GM12892 (cell line): ENCODE measurements at regions not wholly inside any gene's neighbourhood (a gene's known extent, or its start where the extent isn't known, plus 50 kb on each side); places are given as distances from the start of the nearest gene placed in this dataset.

Experiments
- POLR2A ChIP-seq: IDR thresholded peaks from 2 replicates; pipeline ENCODE4 v1.6.1; 2011; ENCODE audit warnings: low read depth, low read length, control low read depth
- TAF1 ChIP-seq: IDR thresholded peaks from 2 replicates; pipeline ENCODE4 v1.6.1; 2011; ENCODE audit warnings: low read depth, mild to moderate bottlenecking, control low read depth, low read length, borderline replicate concordance

- TF ChIP-seq POLR2A (no peak), TAF1 (no peak)
These were observed 282.5 kb upstream of the MYT1L start for GRCh38 chr2:2613279-2614199.
